Thyroid gland (tissue), 4 donors: ENCODE measurements at regions not wholly inside any gene's neighbourhood (a gene's known extent, or its start where the extent isn't known, plus 50 kb on each side); places are given as distances from the start of the nearest gene placed in this dataset.

ENCODE experiments used
- POLR2A ChIP-seq, 2 donors: fragments of 450-650 bp; IDR thresholded peaks; one replicate each; pipeline ENCODE4 v1.6.1; 2017; ENCODE audit warnings: antibody characterized with exemption in 2 of 2, mild to moderate bottlenecking in 2 of 2, moderate library complexity in 1 of 2
- TF ChIP-seq, protein P1 (sequence below), 6 experiments: fragments of 200-600 bp in 3 of 6; fragments of 450-650 bp in 3 of 6; sonication (generic) in 3 of 6; IDR thresholded peaks; one replicate each; pipeline ENCODE4 v1.5.1; 2016 to 2019; ENCODE audit warnings: antibody characterized with exemption in 6 of 6, mild to moderate bottlenecking in 2 of 6, inconsistent platforms in 1 of 6, moderate library complexity in 1 of 6

DNA sequence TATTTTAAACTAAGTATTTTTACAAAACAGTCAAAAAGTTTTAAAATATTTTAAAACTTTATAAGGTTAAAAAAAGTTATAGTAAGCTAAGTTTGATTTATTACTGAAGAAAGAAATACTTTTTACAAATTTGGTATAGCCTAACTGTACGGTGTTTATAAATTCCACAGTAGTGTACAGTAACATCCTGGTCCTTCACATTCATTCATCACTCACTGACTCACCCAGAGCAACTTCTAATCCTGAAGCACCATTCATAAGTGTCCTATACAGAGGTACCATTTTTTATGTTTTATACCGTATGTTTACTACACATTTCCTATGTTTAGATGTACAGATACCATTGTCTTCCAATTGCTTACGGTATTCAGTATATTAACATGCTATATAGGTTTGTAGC is 170.0 kb downstream of the KLHL28 start:
- no peak for TF ChIP-seq POLR2A (IDR thresholded peaks at IDR 0.05)
- TF ChIP-seq, protein P1, sequence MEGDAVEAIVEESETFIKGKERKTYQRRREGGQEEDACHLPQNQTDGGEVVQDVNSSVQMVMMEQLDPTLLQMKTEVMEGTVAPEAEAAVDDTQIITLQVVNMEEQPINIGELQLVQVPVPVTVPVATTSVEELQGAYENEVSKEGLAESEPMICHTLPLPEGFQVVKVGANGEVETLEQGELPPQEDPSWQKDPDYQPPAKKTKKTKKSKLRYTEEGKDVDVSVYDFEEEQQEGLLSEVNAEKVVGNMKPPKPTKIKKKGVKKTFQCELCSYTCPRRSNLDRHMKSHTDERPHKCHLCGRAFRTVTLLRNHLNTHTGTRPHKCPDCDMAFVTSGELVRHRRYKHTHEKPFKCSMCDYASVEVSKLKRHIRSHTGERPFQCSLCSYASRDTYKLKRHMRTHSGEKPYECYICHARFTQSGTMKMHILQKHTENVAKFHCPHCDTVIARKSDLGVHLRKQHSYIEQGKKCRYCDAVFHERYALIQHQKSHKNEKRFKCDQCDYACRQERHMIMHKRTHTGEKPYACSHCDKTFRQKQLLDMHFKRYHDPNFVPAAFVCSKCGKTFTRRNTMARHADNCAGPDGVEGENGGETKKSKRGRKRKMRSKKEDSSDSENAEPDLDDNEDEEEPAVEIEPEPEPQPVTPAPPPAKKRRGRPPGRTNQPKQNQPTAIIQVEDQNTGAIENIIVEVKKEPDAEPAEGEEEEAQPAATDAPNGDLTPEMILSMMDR (IDR thresholded peaks at IDR 0.05): no peak
